SU-DHL-6 (cell line): ENCODE measurements at regions not wholly inside any gene's neighbourhood (a gene's known extent, or its start where the extent isn't known, plus 50 kb on each side); places are given as distances from the start of the nearest gene placed in this dataset.

Source experiments
- EZH2phosphoT487 ChIP-seq: fragments of 200-600 bp; sonication (generic), shearing (Covaris generic); conservative IDR thresholded peaks from 2 replicates; pipeline ENCODE4 v1.6.1; 2018; ENCODE audit warnings: mild to moderate bottlenecking, antibody characterized with exemption, low read length, moderate library complexity, mixed read lengths
- TF ChIP-seq, protein P1 (sequence below): fragments of 200-600 bp; sonication (generic); IDR thresholded peaks from one replicate; pipeline ENCODE4 v1.5.1; 2017; ENCODE audit warnings: antibody characterized with exemption, mild to moderate bottlenecking, low read length, moderate library complexity; ENCODE audit not compliant: insufficient read depth, poor library complexity, severe bottlenecking

DNA sequence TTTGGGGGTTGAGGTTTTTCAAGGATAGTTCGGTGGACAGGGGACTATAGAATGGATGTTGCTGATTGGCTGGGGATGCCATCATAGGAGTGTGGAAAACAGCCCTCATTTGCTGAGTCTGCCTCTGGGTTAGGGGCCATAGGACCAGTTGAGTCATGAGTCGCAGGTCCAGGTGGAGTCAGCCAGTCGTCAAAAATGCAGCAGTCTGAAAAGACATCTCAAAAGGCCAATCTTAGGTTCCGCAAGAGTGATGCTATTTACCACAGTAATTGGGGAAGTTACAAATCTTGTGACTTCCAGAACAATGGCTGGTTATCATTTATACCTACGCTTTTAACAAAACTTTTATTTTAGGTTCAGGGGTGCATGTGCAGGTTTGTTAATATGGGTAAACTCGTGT is 276.0 kb upstream of the DMRT1 start:
- TF ChIP-seq, protein P1, sequence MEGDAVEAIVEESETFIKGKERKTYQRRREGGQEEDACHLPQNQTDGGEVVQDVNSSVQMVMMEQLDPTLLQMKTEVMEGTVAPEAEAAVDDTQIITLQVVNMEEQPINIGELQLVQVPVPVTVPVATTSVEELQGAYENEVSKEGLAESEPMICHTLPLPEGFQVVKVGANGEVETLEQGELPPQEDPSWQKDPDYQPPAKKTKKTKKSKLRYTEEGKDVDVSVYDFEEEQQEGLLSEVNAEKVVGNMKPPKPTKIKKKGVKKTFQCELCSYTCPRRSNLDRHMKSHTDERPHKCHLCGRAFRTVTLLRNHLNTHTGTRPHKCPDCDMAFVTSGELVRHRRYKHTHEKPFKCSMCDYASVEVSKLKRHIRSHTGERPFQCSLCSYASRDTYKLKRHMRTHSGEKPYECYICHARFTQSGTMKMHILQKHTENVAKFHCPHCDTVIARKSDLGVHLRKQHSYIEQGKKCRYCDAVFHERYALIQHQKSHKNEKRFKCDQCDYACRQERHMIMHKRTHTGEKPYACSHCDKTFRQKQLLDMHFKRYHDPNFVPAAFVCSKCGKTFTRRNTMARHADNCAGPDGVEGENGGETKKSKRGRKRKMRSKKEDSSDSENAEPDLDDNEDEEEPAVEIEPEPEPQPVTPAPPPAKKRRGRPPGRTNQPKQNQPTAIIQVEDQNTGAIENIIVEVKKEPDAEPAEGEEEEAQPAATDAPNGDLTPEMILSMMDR = no peak
- no peak for TF ChIP-seq EZH2phosphoT487
